ENCODE measurements at regions not wholly inside any gene's neighbourhood (a gene's known extent, or its start where the extent isn't known, plus 50 kb on each side); places are given as distances from the start of the nearest gene placed in this dataset.

DNA sequence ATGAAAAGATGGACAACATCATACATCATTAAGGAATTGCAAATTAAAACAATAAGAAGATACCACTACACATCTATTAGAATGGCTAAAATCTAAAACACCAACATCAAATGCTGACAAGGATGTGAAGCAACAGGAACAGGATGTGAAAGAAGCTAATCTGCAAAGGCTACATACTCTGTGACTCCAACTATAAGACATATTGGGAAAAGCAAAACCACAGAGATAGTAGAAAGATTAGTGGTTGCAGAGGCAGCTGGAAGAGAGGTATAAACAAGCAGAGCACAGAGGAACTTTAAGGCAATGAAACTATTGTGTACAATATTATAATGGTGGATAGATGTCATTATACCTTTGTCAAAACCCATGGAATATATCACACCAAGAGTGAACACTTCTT, 393.7 kb upstream of the RAB6C start:
- TF ChIP-seq, protein P1, sequence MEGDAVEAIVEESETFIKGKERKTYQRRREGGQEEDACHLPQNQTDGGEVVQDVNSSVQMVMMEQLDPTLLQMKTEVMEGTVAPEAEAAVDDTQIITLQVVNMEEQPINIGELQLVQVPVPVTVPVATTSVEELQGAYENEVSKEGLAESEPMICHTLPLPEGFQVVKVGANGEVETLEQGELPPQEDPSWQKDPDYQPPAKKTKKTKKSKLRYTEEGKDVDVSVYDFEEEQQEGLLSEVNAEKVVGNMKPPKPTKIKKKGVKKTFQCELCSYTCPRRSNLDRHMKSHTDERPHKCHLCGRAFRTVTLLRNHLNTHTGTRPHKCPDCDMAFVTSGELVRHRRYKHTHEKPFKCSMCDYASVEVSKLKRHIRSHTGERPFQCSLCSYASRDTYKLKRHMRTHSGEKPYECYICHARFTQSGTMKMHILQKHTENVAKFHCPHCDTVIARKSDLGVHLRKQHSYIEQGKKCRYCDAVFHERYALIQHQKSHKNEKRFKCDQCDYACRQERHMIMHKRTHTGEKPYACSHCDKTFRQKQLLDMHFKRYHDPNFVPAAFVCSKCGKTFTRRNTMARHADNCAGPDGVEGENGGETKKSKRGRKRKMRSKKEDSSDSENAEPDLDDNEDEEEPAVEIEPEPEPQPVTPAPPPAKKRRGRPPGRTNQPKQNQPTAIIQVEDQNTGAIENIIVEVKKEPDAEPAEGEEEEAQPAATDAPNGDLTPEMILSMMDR (IDR thresholded peaks at IDR 0.05; ENCODE audit: low read depth, low read length, poor library complexity, severe bottlenecking): no peak
- no peak for TF ChIP-seq EZH2phosphoT487 (IDR thresholded peaks at IDR 0.05; ENCODE audit: borderline replicate concordance, low read length)

Measured in DOHH2 (cell line).